PC-9 (cell line): ENCODE measurements at regions not wholly inside any gene's neighbourhood (a gene's known extent, or its start where the extent isn't known, plus 50 kb on each side); places are given as distances from the start of the nearest gene placed in this dataset.

Source experiments
- BruUV-seq: library from RNA; stranded (reverse); fragments of 400-500 nt; replicated peaks from 2 replicates; lab custom pipeline; 2021; lab: Mats Ljungman, UMichigan
- CTCF ChIA-PET: fragments of 300-600 bp; sonication (Branson Sonifier 250); formaldehyde crosslinking; loops from one replicate; lab custom pipeline; 2022; ENCODE audit warnings: antibody characterized with exemption; lab: Charles Lee
- POLR2A ChIA-PET: fragments of 300-600 bp; sonication (Branson Sonifier 250); formaldehyde crosslinking; loops from one replicate; lab custom pipeline; 2022; ENCODE audit warnings: antibody characterized with exemption; ENCODE audit not compliant: unreplicated experiment; lab: Charles Lee
- DNase-seq, 2 experiments: peaks; one replicate each; pipeline versions ENCODE4 v3.0.0 to v3.0.0-alpha.2; 2015 to 2022; ENCODE audit warnings: mixed read lengths in 1 of 2
- H2AFZ ChIP-seq: fragments of 200-600 bp; sonication (generic); 2 replicates; pipeline ENCODE4 v1.8.1; 2017; ENCODE audit warnings: antibody characterized with exemption
- H3F3A ChIP-seq: fragments of 200-600 bp; sonication (generic); 2 replicates; pipeline ENCODE4 v1.8.1; 2017; ENCODE audit warnings: antibody characterized with exemption, mild to moderate bottlenecking, low read depth; ENCODE audit not compliant: insufficient read depth
- H3K27ac ChIP-seq: fragments of 200-600 bp; sonication (generic); 2 replicates; pipeline ENCODE4 v1.6.1; 2016; ENCODE audit warnings: mixed run types
- H3K27me3 ChIP-seq: fragments of 200-600 bp; sonication (generic); 2 replicates; pipeline ENCODE4 v1.6.1; 2016; ENCODE audit warnings: low read depth, mixed run types; ENCODE audit not compliant: insufficient read depth
- H3K36me3 ChIP-seq: fragments of 200-600 bp; sonication (generic); 2 replicates; pipeline ENCODE4 v1.6.1; 2016; ENCODE audit warnings: low read depth, mixed run types
- H3K4me1 ChIP-seq: fragments of 200-600 bp; sonication (generic); replicated peaks from 2 replicates; pipeline ENCODE4 v1.6.1; 2016; ENCODE audit warnings: mixed run types; ENCODE audit not compliant: insufficient read depth
- H3K4me2 ChIP-seq: fragments of 200-600 bp; sonication (generic); 2 replicates; pipeline ENCODE4 v1.6.1; 2017; ENCODE audit warnings: mixed run types
- H3K4me3 ChIP-seq: fragments of 200-600 bp; sonication (generic); 2 replicates; pipeline ENCODE4 v1.6.1; 2016; ENCODE audit warnings: mixed run types
- H3K79me2 ChIP-seq: fragments of 200-600 bp; sonication (generic); 2 replicates; pipeline ENCODE4 v1.6.1; 2017; ENCODE audit warnings: low read depth, mixed run types
- H3K9me2 ChIP-seq: fragments of 200-600 bp; sonication (generic); 2 replicates; pipeline ENCODE4 v1.8.1; 2017; ENCODE audit warnings: mild to moderate bottlenecking; ENCODE audit not compliant: insufficient read depth
- H3K9me3 ChIP-seq: fragments of 200-600 bp; sonication (generic); 2 replicates; pipeline ENCODE4 v1.8.1; 2016; ENCODE audit warnings: low read depth; ENCODE audit not compliant: insufficient read depth
- H4K20me1 ChIP-seq: fragments of 200-600 bp; sonication (generic); 2 replicates; pipeline ENCODE4 v1.8.1; 2017; ENCODE audit not compliant: insufficient read depth
- CTCF ChIP-seq: fragments of 200-600 bp; sonication (generic); conservative IDR thresholded peaks from 2 replicates; pipeline ENCODE4 v1.6.1; 2017; ENCODE audit warnings: mixed run types, antibody characterized with exemption, mild to moderate bottlenecking, moderate library complexity
- EZH2 ChIP-seq: fragments of 200-600 bp; sonication (generic); IDR thresholded peaks from 2 replicates; pipeline ENCODE4 v1.8.0; 2017; ENCODE audit warnings: antibody characterized with exemption, low read depth
- intact Hi-C: fragments of 100-400 bp; cut with micrococcal nuclease; formaldehyde crosslinking; loops from one replicate; pipeline ENCODE4 v1.10.0; 2022; ENCODE audit not compliant: unreplicated experiment

GRCh38 chr6:153898360-153899059 lies 140.5 kb upstream of the OPRM1 start:
- Histone ChIP-seq H3K79me2 (no peaks in the 10 kb centered on the region), H3F3A (no peaks in the 10 kb centered on the region), H3K9me2 (no peaks in the 10 kb centered on the region), H2AFZ (no peak overlapping the region), H3K36me3 (no peaks in the 10 kb centered on the region), H3K27ac (no peak overlapping the region), H3K9me3 (no peaks in the 10 kb centered on the region), H4K20me1 (no peaks in the 10 kb centered on the region), H3K27me3 (no peaks in the 10 kb centered on the region), H3K4me1 (no peaks in the 10 kb centered on the region), H3K4me3 (no peak overlapping the region), H3K4me2 (no peak overlapping the region)
- no TSS peak for BruUV-seq
- CTCF ChIA-PET = no interaction called here
- POLR2A ChIA-PET = no interaction called here
- no peak for DNase-seq
- intact Hi-C loops = no loop called here
- TF ChIP-seq EZH2 (no peak), CTCF (no peak)

- Histone ChIP-seq H3K4me1 (no peaks in the 10 kb centered on the region), H3K4me2 (no peak overlapping the region), H3K27me3 (no peaks in the 10 kb centered on the region), H3K36me3 (no peaks in the 10 kb centered on the region), H4K20me1 (no peaks in the 10 kb centered on the region), H3F3A (no peaks in the 10 kb centered on the region), H3K27ac (no peak overlapping the region), H2AFZ (no peak overlapping the region), H3K9me3 (no peaks in the 10 kb centered on the region), H3K9me2 (no peaks in the 10 kb centered on the region), H3K79me2 (no peaks in the 10 kb centered on the region), H3K4me3 (no peak overlapping the region)
- intact Hi-C loops = no loop called here
- POLR2A ChIA-PET = no interaction called here
- BruUV-seq = no TSS peak
- CTCF ChIA-PET = no interaction called here
- TF ChIP-seq EZH2 (no peak), CTCF (no peak)
- no peak for DNase-seq
Observed at GRCh38 chr6:153882411-153882810, 156.6 kb upstream of the OPRM1 start.

- Histone ChIP-seq H3K4me3 (no peak overlapping the region), H2AFZ (no peak overlapping the region), H3K4me1 (no peaks in the 10 kb centered on the region), H3K36me3 (no peaks in the 10 kb centered on the region), H3K27ac (no peak overlapping the region), H3K79me2 (no peaks in the 10 kb centered on the region), H3K27me3 (no peaks in the 10 kb centered on the region), H3K9me3 (no peaks in the 10 kb centered on the region), H3K9me2 (no peaks in the 10 kb centered on the region), H4K20me1 (no peaks in the 10 kb centered on the region), H3F3A (no peaks in the 10 kb centered on the region), H3K4me2 (no peak overlapping the region)
- TF ChIP-seq EZH2 = no peak
- CTCF ChIA-PET = no interaction called here
- DNase-seq = no peak
- POLR2A ChIA-PET = no interaction called here
- BruUV-seq = no TSS peak
- intact Hi-C loops = no loop called here
Observed at GRCh38 chr6:153873541-153873940, 165.5 kb upstream of the OPRM1 start.

GRCh38 chr6:153872946-153873345 lies 166.1 kb upstream of the OPRM1 start:
- H3K36me3 ChIP-seq = no peaks in the 10 kb centered on the region
- TF ChIP-seq EZH2 (no peak), CTCF (no peak)
- H3K4me2 ChIP-seq = no peak overlapping the region
- no peaks in the 10 kb centered on the region for H3F3A ChIP-seq
- H3K9me3 ChIP-seq = no peaks in the 10 kb centered on the region
- intact Hi-C loops = no loop called here
- no peak for DNase-seq
- no peaks in the 10 kb centered on the region for H3K27me3 ChIP-seq
- no peaks in the 10 kb centered on the region for H4K20me1 ChIP-seq
- no peak overlapping the region for H3K27ac ChIP-seq
- POLR2A ChIA-PET = no interaction called here
- H2AFZ ChIP-seq = no peak overlapping the region
- H3K9me2 ChIP-seq = no peaks in the 10 kb centered on the region
- no TSS peak for BruUV-seq
- CTCF ChIA-PET = no interaction called here
- no peak overlapping the region for H3K4me3 ChIP-seq
- H3K79me2 ChIP-seq = no peaks in the 10 kb centered on the region
- H3K4me1 ChIP-seq = no peaks in the 10 kb centered on the region
